VCaP (cell line): ENCODE measurements at regions not wholly inside any gene's neighbourhood (a gene's known extent, or its start where the extent isn't known, plus 50 kb on each side); places are given as distances from the start of the nearest gene placed in this dataset.
A peak's percentile ranks its signal among the peaks of the same experiment; 100 is the strongest.

ENCODE experiments used
- H3K27ac ChIP-seq: fragments of 450-650 bp; 2 replicates; pipeline ENCODE4 v1.5.1; 2017
- TF ChIP-seq, protein P1 (sequence below): fragments of 450-650 bp; conservative IDR thresholded peaks from 2 replicates; pipeline ENCODE4 v1.5.1; 2017; ENCODE audit warnings: mild to moderate bottlenecking, moderate library complexity

DNA sequence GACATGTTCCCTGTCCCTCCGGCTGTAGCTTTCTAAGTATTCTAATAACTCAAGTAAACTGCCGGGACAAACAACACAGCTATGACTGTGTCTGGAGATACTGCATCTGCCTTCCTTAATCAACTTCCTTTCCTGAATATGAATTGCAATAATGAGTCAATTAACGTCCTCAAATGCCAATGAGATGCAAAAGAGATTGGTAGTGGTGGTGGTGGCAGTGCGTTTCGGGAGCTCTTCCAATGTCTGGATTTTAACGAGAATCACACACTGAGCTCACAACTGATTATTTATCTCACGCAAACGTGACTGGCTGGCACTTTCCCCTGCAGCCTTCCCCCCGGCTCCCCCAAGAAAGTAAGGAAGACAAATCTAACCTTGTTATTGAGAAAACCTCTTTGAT, 226.1 kb upstream of the GK2 start:
- TF ChIP-seq, protein P1, sequence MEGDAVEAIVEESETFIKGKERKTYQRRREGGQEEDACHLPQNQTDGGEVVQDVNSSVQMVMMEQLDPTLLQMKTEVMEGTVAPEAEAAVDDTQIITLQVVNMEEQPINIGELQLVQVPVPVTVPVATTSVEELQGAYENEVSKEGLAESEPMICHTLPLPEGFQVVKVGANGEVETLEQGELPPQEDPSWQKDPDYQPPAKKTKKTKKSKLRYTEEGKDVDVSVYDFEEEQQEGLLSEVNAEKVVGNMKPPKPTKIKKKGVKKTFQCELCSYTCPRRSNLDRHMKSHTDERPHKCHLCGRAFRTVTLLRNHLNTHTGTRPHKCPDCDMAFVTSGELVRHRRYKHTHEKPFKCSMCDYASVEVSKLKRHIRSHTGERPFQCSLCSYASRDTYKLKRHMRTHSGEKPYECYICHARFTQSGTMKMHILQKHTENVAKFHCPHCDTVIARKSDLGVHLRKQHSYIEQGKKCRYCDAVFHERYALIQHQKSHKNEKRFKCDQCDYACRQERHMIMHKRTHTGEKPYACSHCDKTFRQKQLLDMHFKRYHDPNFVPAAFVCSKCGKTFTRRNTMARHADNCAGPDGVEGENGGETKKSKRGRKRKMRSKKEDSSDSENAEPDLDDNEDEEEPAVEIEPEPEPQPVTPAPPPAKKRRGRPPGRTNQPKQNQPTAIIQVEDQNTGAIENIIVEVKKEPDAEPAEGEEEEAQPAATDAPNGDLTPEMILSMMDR: no peak
- H3K27ac ChIP-seq: no peak overlapping the region

DNA sequence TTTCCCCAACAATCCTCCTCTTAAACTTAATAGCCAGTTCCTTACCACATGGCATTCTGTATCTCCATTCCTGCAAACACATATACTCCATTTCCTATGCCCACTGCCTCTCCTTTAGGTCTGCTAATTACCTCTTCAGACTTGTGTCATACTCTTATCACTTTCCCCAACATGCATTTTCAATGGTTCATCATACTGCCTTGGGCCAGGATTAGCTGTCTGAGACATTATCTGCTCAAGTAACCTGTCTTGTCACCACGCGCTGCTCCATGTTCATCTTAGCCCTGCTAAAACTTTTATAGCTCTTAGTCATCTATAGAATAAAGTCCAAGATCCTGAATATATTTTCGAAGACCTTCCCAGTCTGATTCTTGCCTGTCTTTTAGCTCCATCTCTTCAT, 224.1 kb upstream of the GK2 start:
- no peak overlapping the region for H3K27ac ChIP-seq
- TF ChIP-seq, protein P1: no peak

DNA sequence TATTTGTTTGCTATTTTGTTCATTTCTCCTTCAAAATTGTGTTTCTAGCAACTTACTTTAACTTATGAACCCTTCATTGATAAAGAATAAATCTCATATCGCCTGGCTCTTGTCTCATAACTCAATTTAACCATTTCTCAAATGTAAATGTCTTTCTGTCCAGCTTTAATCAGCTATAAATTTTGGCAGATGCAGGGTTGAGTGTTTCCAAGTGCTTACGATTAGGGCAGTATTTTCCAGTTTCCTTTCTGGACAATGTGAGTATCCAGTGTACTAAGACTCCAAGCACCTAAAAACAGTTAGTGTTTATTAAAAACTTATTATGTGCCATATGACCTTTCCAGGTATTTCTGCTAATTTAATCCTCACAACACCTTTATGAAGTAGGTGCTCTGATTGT, 218.6 kb upstream of the GK2 start:
- TF ChIP-seq, protein P1: no peak

DNA sequence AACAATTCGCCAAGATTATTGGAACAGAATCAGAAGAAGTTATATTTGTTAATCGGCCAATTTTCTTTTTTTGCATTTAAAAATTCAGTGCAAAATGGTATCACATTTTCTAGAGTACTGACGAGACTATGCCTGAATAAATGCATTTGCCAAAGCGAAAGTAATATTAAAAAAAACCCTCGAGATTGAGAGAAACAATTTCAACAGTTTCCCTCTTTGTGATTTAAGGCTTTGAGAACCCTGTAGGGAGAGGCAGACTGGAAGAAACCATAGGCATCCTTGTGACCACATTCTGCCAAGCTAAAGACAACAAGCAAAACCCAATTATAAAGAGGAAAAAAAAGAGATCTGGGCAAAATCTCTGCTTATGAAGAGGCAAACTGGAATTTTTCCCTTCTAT, 218.1 kb upstream of the GK2 start:
- TF ChIP-seq, protein P1: no peak
- no peak overlapping the region for H3K27ac ChIP-seq

More for the DNA sequence above, 218.6 kb upstream of the GK2 start:
- no peak overlapping the region for H3K27ac ChIP-seq

DNA sequence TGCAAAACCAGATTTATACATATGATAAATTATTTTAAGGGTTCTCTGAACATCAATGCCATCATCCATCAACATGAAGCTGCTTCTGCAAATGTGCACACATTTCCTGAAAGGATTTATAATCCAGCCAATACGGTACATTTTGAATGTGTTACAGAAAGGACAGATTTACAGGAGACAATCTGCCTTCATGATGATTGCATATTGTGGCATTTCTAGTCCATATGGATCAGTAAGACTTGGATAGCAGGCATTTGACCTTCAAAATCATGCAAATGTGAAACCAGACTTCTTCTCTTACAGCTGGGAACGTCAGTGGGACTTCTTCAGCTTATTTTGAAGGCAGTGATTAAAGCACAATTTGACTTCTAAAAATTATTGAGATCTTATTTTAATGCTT, 217.3 kb upstream of the GK2 start:
- TF ChIP-seq, protein P1: no peak
- H3K27ac ChIP-seq: no peak overlapping the region

DNA sequence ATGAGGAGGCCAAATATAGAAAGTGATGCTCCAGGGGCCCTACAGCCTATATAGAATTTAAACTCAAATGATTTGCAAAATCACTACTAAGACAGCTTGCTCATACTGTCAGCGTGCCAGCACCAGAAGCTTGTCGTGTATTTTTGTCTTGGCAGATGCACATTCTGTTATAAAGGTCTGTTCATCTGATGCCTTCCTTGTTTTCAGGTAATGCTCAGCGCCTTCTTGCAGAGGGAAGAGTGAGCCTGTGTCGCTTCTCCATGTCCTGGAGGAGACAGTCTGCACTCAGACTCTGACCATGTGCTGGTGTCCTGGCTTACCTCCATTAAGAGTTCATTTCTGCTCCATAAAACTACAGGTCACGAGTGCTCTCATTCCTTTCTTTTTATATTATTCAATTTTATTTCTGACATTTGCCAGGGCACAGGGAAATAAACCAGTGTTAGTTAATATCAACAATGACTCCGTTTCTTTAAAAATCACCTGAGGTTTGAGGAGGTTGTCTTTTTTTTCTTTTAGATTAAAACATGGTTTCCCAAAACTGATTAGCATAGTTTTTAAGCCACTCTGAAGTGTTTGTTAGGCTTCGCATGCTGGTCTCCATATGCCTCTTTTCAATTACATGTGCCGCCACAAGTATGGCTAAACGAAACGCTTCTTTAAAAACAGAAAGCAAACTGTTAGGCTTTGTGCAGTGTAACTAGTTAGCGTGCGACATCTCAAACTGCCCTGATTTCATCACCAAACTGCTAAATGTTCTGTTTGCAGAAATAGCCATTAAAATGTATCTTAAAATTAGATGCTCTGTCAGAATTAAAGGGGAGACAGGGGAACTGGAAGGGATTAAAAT, 215.2 kb upstream of the GK2 start:
- TF ChIP-seq, protein P1: no peak
- peak overlapping the region; percentile 56 for H3K27ac ChIP-seq

DNA sequence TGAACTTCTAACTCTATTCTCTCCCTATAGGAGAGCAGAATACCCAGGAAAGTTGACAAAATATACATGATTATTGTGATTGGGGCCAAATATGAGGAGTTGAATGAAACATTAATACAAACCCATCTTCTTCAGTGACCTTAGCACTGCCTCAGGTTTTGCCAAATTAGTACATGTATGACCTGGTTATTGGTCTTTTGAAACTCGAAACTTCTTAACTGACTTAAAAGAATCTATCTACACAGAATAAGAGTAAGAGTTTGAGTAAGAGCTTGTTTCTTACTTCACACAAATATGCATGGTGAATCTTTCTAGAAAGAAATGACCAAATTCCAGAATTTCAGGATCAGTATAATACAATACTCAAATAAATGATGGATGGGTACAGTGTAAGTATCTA, 213.0 kb upstream of the GK2 start:
- TF ChIP-seq, protein P1: no peak
- H3K27ac ChIP-seq: no peak overlapping the region
